ENCODE measurements at regions not wholly inside any gene's neighbourhood (a gene's known extent, or its start where the extent isn't known, plus 50 kb on each side); places are given as distances from the start of the nearest gene placed in this dataset.

- Histone ChIP-seq H3K27me3 (ENCODE audit: insufficient read depth, low read length, poor library complexity, severe bottlenecking) (no peaks in the 10 kb centered on the region), H3K36me3 (ENCODE audit: insufficient read depth, low read length) (no peaks in the 10 kb centered on the region), H3K27ac (ENCODE audit: low read depth, low read length) (no peak overlapping the region), H3K9me3 (ENCODE audit: low read length) (no peaks in the 10 kb centered on the region), H3K4me3 (ENCODE audit: low read length) (no peak overlapping the region), H3K4me1 (ENCODE audit: insufficient read depth, low read length) (no peaks in the 10 kb centered on the region)
- Mint-ChIP-seq H3K4me1 (peaks cover 2 to 4% (median 3%) of the 10 kb centered on the region in 3 donors), H3K27me3 (peaks cover 7 to 8% of the 10 kb centered on the region in 2 donors), H3K4me3 (no peak overlapping the region), H3K27ac (no peak overlapping the region), H3K9me3 (peaks cover 11 to 33% (median 30%) of the 10 kb centered on the region in 5 donors), H3K36me3 (peaks cover 0 to 8% (median 2%) of the 10 kb centered on the region in 3 donors)
- ChIA-PET CTCF (interaction anchor here (1.1 kb wide), 1 partner anchor 15 kb away, joined by 3 read pairs; no protein-coding TSS in a partner anchor), POLR2A (no interaction called here)
- DNase-seq, result no peak
Observed at GRCh38 chr2:128468186-128468920, 149.7 kb upstream of the HS6ST1 start.

DNA sequence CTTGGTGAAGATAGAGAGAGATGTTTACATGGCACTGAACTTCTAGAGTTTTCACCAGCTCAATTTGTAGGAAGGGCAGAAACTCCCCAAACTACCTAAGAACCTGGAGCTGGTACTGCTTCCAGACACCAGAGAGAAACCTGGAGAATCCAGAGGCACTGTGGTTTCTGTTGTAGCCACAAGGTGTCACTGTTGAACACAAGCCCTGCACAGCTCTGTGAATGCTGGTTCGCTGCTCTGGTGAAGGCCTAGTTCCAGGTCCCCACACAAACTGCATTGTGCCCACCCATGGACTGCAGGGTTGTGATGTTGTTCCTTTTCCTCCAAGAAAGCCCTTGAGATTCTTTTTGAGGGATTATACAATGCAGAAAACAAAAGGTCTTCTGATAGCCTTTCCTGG, 150.5 kb upstream of the HS6ST1 start:
- no peak overlapping the region for H3K27ac ChIP-seq (ENCODE audit: low read depth, low read length)
- H3K4me3 ChIP-seq (ENCODE audit: low read length), result no peak overlapping the region
- Mint-ChIP-seq H3K36me3 (peaks cover 0 to 8% (median 2%) of the 10 kb centered on the region in 3 donors), H3K4me1 (peaks cover 2 to 4% (median 4%) of the 10 kb centered on the region in 3 donors), H3K27me3 (peaks cover 10 to 11% of the 10 kb centered on the region in 2 donors), H3K9me3 (peaks cover 11 to 33% (median 30%) of the 10 kb centered on the region in 5 donors), H3K4me3 (no peak overlapping the region), H3K27ac (no peak overlapping the region)
- no peaks in the 10 kb centered on the region for H3K4me1 ChIP-seq (ENCODE audit: insufficient read depth, low read length)
- H3K27me3 ChIP-seq (ENCODE audit: insufficient read depth, low read length, poor library complexity, severe bottlenecking), result no peaks in the 10 kb centered on the region
- no peaks in the 10 kb centered on the region for H3K9me3 ChIP-seq (ENCODE audit: low read length)
- ChIA-PET POLR2A (no interaction called here), CTCF (interaction anchor here (1.1 kb wide), 1 partner anchor 16 kb away, joined by 3 read pairs; no protein-coding TSS in a partner anchor)
- DNase-seq, result no peak
- no peaks in the 10 kb centered on the region for H3K36me3 ChIP-seq (ENCODE audit: insufficient read depth, low read length)

DNA sequence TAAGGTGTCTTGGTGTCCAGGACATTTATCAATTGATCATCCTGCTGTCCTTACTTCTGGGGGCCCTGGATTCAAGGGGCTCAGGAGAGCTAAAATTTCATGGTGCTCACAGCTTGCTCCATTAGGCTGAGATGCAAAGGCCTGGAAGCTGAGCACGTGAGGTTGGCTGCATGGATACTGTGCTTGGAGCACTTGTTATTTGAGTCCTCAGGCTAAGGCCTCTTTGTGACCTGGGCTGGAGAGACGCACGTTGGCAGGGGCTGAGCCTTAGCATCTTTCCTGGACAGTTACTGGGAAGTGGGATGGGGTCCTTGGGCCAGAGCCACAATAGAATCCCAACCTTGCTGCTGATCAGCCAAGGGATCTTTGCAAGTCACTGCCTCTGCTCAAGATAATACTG, 151.2 kb upstream of the HS6ST1 start:
- CTCF ChIA-PET, result no interaction called here
- H3K9me3 ChIP-seq (ENCODE audit: low read length), result no peaks in the 10 kb centered on the region

DNA sequence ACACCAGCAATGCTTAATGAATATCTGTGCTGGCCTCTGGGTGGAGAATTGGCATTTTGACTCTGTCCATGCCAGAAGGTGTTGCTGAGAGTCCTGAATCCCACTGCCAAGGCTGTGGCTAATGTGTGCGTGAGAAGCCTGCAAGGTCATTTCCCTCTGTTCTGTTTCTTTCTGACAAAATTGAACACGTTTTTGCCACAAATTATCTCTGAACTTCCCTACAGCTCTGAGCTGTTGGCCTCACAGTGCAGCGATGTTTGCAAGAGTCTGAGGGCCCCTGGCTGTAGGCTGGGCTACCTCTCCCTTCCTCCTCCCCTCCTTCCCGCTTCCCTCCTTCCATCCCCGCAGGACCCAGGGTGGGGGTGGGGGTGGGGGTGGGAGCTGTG, 154.1 kb upstream of the HS6ST1 start:
- H3K27ac Mint-ChIP-seq, result no peak overlapping the region
- H3K27me3 Mint-ChIP-seq, result peaks cover 23 to 42% of the 10 kb centered on the region in 2 donors

More for the DNA sequence above, 151.2 kb upstream of the HS6ST1 start:
- Histone ChIP-seq H3K27me3 (ENCODE audit: insufficient read depth, low read length, poor library complexity, severe bottlenecking) (peaks cover 3% of the 10 kb centered on the region), H3K4me1 (ENCODE audit: insufficient read depth, low read length) (no peaks in the 10 kb centered on the region), H3K27ac (ENCODE audit: low read depth, low read length) (no peak overlapping the region), H3K36me3 (ENCODE audit: insufficient read depth, low read length) (no peaks in the 10 kb centered on the region), H3K4me3 (ENCODE audit: low read length) (no peak overlapping the region)
- peaks cover 0 to 8% (median 2%) of the 10 kb centered on the region in 3 donors for H3K36me3 Mint-ChIP-seq
- POLR2A ChIA-PET, result no interaction called here
- H3K27me3 Mint-ChIP-seq, result peaks cover 14 to 18% of the 10 kb centered on the region in 2 donors
- H3K4me1 Mint-ChIP-seq, result peaks cover 2 to 8% (median 4%) of the 10 kb centered on the region in 3 donors
- H3K4me3 Mint-ChIP-seq, result no peak overlapping the region
- no peak for DNase-seq
- peaks cover 11 to 33% (median 30%) of the 10 kb centered on the region in 5 donors for H3K9me3 Mint-ChIP-seq
- no peak overlapping the region for H3K27ac Mint-ChIP-seq

DNA sequence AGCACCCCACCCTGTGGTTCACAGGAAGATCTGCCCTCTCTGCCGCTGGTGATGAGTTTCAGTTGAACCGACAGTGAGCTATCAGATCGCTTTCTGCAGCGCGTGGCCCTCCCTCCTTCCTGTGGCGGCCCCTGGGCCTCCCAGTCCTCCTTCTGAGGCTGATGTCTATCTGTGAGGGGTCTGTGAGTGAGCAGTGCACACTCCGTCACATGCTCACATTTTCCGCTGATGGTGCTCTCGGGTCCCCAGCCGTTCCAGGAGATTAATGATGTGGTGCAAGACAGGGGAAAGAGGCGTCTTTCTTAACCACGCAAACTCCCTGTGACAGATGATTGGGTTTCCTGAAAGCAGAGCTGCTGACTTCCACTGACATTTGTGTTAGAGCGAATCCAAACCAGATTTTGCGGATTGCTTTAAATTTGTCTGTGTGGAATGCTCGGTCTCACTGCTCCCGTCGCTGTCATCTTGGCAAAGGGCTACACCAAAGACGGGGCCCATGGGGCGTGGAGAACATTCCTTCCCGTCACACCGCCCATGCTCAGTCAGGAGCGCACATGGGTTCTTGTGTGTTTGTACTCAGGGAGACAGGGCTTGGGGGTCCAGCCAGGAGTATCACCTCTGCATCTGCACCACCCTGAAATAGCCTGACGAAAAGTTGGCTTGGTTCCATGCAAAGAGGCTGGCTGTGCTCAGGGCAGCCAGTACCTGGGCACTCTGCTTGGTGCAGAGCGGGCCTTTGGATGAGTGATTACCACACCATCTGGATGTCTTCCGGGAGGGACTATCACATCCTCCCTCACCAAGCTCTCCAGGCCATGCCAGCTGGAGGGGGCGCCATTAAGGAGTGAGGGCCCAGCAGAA, 154.7 kb upstream of the HS6ST1 start:
- Histone ChIP-seq H3K27me3 (ENCODE audit: insufficient read depth, low read length, poor library complexity, severe bottlenecking) (peaks cover 3% of the 10 kb centered on the region), H3K27ac (ENCODE audit: low read depth, low read length) (no peak overlapping the region), H3K4me1 (ENCODE audit: insufficient read depth, low read length) (no peaks in the 10 kb centered on the region), H3K36me3 (ENCODE audit: insufficient read depth, low read length) (no peaks in the 10 kb centered on the region), H3K9me3 (ENCODE audit: low read length) (no peaks in the 10 kb centered on the region), H3K4me3 (ENCODE audit: low read length) (no peak overlapping the region)
- POLR2A ChIA-PET, result no interaction called here
- peak overlapping the region in 5 of 7 donors; percentile 50 to 79 (median 62) for H3K4me3 Mint-ChIP-seq
- CTCF ChIA-PET, result no interaction called here
- peaks cover 24 to 46% of the 10 kb centered on the region in 2 donors for H3K27me3 Mint-ChIP-seq
- DNase-seq, result no peak
- H3K36me3 Mint-ChIP-seq, result peaks cover 0 to 4% (median 2%) of the 10 kb centered on the region in 3 donors
- peak overlapping the region in 1 of 8 donors; percentile 61 for H3K27ac Mint-ChIP-seq
- peaks cover 2 to 8% (median 4%) of the 10 kb centered on the region in 3 donors for H3K4me1 Mint-ChIP-seq
- H3K9me3 Mint-ChIP-seq, result peaks cover 6 to 25% (median 24%) of the 10 kb centered on the region in 5 donors

More for the DNA sequence above, 154.1 kb upstream of the HS6ST1 start:
- no peaks in the 10 kb centered on the region for H3K36me3 ChIP-seq (ENCODE audit: insufficient read depth, low read length)
- H3K27ac ChIP-seq (ENCODE audit: low read depth, low read length), result no peak overlapping the region
- POLR2A ChIA-PET, result no interaction called here
- H3K27me3 ChIP-seq (ENCODE audit: insufficient read depth, low read length, poor library complexity, severe bottlenecking), result peaks cover 3% of the 10 kb centered on the region
- H3K9me3 Mint-ChIP-seq, result peaks cover 9 to 31% (median 29%) of the 10 kb centered on the region in 5 donors
- no peaks in the 10 kb centered on the region for H3K9me3 ChIP-seq (ENCODE audit: low read length)
- H3K36me3 Mint-ChIP-seq, result peaks cover 0 to 6% (median 2%) of the 10 kb centered on the region in 3 donors
- peak overlapping the region in 1 of 7 donors; percentile 50 for H3K4me3 Mint-ChIP-seq
- no peak for DNase-seq
- H3K4me1 ChIP-seq (ENCODE audit: insufficient read depth, low read length), result no peaks in the 10 kb centered on the region
- peaks cover 2 to 8% (median 4%) of the 10 kb centered on the region in 3 donors for H3K4me1 Mint-ChIP-seq
- CTCF ChIA-PET, result no interaction called here
- no peak overlapping the region for H3K4me3 ChIP-seq (ENCODE audit: low read length)

GRCh38 chr2:128474036-128474955, 155.6 kb upstream of the HS6ST1 start:
- Mint-ChIP-seq H3K4me1 (peaks cover 2 to 8% (median 4%) of the 10 kb centered on the region in 3 donors), H3K27me3 (peaks cover 26 to 52% of the 10 kb centered on the region in 2 donors), H3K27ac (peak overlapping the region in 2 of 8 donors; percentile 59 to 86), H3K9me3 (peaks cover 0 to 19% (median 16%) of the 10 kb centered on the region in 5 donors), H3K4me3 (no peak overlapping the region), H3K36me3 (no peaks in the 10 kb centered on the region)
- ChIA-PET CTCF (no interaction called here), POLR2A (no interaction called here)
- Histone ChIP-seq H3K27ac (ENCODE audit: low read depth, low read length) (no peak overlapping the region), H3K9me3 (ENCODE audit: low read length) (no peaks in the 10 kb centered on the region), H3K4me1 (ENCODE audit: insufficient read depth, low read length) (no peaks in the 10 kb centered on the region), H3K27me3 (ENCODE audit: insufficient read depth, low read length, poor library complexity, severe bottlenecking) (peaks cover 3% of the 10 kb centered on the region), H3K36me3 (ENCODE audit: insufficient read depth, low read length) (no peaks in the 10 kb centered on the region), H3K4me3 (ENCODE audit: low read length) (no peak overlapping the region)
- no peak for DNase-seq

GRCh38 chr2:128474962-128475361, 156.3 kb upstream of the HS6ST1 start:
- Mint-ChIP-seq H3K9me3 (peaks cover 0 to 14% (median 11%) of the 10 kb centered on the region in 5 donors), H3K4me3 (no peak overlapping the region), H3K36me3 (no peaks in the 10 kb centered on the region), H3K27ac (peak overlapping the region in 1 of 8 donors; percentile 59), H3K27me3 (peaks cover 27 to 53% of the 10 kb centered on the region in 2 donors), H3K4me1 (peaks cover 2 to 8% (median 4%) of the 10 kb centered on the region in 3 donors)
- Histone ChIP-seq H3K27me3 (ENCODE audit: insufficient read depth, low read length, poor library complexity, severe bottlenecking) (peaks cover 3% of the 10 kb centered on the region), H3K4me3 (ENCODE audit: low read length) (no peak overlapping the region), H3K9me3 (ENCODE audit: low read length) (no peaks in the 10 kb centered on the region), H3K27ac (ENCODE audit: low read depth, low read length) (no peak overlapping the region), H3K36me3 (ENCODE audit: insufficient read depth, low read length) (no peaks in the 10 kb centered on the region), H3K4me1 (ENCODE audit: insufficient read depth, low read length) (no peaks in the 10 kb centered on the region)
- no peak for DNase-seq
- ChIA-PET POLR2A (no interaction called here), CTCF (no interaction called here)
